COLO829 (cell line): ENCODE measurements at regions not wholly inside any gene's neighbourhood (a gene's known extent, or its start where the extent isn't known, plus 50 kb on each side); places are given as distances from the start of the nearest gene placed in this dataset.
A peak's percentile ranks its signal among the peaks of the same experiment; 100 is the strongest.
"Not testable (repeated sequence)": the region's sequence is repeated elsewhere in the genome, so short reads cannot be mapped to it uniquely, and the experiment has no call there.

ENCODE experiments used
- DNase-seq: peaks from one replicate; pipeline ENCODE4 v3.0.0; 2012; ENCODE audit warnings: low spot score

DNA sequence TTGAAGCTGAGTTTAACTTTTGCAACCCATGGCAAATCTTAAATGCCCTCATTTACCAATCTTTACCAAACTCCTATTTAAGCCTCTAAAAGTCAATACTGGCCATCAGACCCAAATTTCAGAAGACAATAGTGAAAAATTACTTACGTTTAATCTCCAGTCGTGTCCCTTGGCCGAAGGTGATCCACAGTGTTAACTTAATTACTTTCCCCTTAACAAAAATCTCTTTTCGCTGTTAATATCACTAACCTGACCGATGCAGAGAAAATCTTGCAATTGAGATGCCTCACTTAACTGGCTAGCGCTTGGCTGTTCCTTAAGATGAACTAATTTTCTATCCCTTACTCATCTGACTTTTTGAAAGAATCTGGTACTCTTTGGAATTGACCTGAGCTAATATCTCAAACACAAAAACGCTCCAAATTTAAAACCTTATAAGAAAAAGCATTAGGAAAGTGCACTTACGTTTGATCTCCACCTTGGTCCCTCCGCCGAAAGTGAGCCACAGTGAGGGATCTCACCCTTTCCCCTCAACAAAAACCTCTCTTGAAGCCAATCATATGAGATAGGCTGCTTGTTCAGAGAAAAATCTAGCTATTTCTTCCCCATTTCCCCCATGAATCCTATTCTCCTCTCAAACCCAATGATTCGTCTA, 169.1 kb downstream of the RPIA start:
- DNase-seq: no peak

DNA sequence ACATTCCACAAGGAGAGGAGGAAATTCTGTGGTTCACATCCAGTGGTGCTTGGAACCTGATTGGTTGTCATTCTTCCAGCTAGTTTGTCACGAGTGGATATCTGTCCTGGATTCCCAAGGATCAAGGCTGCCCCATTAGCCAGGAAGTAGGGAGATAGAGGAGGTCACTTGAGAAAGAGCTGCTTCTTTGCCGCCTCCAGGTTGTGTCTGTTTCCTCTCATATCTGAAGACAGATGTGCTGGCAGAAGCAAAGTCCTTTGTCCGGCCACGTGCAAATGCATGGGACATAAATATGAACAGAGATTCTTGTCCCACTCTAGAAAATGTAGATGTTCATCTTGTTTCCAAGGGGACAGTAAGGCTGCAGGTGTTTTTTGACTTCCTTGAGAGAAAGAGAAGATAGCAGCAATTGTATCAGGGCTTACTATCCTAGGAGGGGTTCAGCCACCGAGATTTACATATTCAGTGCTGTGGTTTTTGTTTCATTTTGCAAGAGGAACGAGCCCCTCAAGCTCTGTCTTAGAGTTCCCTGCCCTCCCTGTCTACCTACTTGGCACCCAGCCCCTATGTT, 174.4 kb downstream of the RPIA start:
- DNase-seq: no peak

DNA sequence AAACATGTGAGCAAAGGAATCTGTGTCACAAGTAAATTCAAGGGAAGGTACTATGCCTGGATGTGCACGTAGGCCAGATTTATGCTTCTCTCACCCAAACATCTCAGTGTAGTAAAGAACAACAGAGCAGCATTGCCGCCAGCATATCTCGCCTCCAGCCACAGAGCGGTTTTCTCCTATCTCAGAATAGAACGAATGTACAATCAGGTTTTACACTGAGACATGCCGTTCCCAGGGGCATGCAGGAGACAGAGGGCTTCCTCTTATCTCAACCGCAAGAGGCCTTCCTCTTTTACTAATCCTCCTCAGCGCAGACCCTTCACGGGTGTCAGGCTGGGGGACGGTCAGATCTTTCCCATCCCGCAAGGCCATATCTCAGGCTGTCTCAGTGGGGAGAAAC, 175.3 kb downstream of the RPIA start:
- DNase-seq: no peak

DNA sequence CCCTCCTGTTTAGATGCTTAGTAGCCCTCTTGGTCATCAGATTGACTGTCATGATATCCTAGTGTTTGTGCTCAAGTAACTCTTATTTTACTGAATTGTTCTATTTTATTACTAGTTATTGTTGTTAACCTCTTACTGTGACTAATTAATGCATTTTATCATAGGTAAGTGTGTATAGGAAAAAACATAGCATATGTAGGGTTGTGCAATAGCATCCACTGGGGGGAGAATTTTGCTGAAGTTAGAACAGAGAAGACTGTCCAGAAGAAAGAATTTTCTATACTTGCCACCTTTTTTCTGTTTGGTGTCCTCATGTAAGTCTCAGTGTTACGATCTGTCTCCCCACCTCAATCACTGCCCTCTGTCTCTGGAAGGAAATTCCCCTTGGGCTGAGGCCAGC, 177.4 kb downstream of the RPIA start:
- DNase-seq: no peak

DNA sequence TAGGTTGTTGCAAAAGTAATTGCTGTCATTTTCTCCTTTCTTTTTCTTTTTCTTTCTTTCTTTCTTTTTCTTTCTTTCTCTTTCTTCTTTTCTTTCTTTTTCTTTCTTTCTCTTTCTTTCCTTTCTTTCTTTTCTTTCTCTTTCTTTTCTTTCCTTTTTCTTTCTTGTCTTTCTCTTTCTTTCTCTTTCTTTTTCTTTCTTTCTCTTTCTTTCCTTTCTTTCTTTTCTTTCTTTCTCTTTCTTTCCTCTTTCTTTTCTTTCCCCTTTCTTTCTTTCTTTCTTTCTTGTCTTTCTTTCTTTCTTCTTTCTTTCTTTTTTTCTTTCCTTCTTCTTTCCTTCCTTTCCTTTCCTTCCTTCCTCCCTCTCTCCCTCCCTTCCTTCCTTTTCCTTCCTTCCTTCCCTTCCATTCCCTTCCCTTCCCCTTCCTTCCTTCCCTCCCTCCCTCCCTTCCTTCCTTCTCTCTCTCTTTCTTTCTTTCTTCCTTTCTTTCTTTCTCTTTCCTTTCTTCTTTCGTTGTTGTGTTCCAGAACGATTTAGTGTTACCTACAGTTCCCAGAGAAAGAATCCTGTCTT, 178.9 kb downstream of the RPIA start:
- no peak for DNase-seq

DNA sequence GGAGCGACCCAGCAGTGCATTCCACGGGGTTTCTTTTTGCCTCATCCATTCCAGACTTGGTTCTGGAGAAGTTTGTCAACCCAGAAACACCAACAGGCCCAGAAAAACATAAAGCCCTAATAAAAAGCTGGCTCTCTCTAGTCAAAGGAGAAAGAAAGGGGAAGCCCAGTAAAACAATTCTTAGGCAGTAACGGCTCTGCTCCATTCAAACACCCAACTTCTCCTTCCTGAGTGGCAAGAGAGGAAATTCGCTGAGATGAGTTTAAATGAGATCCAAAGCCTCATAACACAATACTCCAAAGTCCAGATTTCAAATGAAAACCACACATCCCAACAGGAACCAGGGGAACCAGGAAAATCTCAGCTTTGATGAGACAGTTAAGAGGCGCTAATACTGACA, 179.9 kb downstream of the RPIA start:
- DNase-seq: no peak

DNA sequence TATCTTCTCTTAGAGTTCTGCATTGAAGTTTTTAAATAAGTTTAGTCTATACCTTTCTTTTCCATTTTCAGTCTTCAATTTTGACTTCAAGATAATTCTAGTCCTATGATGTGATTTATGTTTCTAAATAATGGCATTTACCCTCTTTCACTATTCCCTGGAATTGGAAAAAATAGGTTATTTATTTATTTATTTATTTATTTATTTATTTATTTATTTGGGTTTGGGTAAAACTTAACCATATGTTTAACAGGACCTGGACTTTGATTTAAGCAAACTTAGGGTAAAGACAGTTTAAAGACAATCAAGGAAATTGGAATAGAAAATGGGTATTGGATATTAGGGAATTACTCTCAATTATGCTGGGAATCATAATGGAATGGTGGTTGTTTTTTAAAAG, 182.1 kb downstream of the RPIA start:
- DNase-seq: no peak

DNA sequence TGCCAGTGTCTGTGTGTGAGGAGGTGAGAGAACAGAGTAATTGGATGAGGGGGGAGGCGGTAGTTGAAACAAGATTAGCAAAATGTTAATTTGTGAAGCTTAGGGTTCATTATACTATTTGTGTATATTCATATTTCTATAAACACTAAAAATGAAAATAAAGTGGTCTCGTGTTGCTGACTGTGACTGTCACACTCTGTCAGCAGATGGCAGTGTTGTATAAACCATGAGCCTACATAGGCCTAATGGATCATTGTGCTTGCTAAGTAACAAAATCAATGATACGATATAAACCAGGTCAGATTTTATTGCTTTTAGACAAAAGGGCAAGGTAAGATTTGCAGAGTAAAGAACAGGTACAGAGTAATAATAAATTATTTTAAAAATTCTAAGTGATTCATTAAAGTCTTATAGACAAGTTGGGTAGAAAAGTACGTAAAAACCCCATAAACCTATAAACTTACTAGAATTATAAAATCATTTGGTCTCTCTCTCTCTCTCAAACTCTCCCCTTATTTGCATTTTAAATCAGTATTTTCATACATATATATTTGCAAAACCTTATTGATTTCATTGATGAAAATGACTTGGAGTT, 182.7 kb downstream of the RPIA start:
- peak; percentile 31 for DNase-seq

DNA sequence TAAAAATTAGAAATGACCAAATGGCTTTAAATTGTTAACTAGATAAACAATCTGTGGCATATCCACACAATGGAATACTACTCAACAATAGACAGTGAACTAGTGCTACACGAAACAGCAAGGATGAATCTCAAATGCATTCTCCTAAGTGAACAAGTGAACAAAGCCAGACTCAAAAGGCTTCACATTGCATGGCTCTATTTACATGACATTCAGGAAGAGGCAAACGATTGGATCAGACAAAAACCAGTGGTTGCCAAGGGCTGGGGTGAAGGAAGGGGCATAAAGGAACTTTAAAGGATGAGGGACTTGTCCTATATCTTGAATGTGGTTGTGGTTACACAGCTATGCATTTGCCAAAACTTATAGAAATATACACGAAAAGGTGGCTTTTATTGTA, 184.3 kb downstream of the RPIA start:
- no peak for DNase-seq

DNA sequence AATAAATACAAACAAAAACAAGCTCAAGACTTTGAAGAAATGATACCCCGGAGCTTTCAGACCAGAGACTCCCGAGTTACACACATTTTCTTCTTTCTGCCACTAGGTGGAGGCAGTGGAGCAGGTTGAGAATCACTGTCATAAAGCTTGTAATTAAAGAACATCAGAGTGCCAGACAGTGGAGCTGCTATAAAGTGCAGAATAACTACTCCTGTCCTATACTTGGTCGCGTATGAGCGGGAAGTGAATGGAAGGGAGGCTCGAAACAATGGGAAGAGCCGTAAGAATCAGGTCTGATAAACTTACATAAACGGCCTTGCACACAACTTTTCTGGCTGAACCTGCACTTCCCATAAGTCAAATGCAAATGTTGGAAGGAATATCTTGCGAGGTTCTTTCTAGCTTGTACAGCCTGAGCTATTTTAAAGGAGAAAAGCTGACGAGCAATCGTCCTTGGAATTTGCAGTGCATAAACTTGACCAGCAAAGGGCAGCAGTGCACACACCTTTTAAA, 189.0 kb downstream of the RPIA start:
- DNase-seq: peak; percentile 66

DNA sequence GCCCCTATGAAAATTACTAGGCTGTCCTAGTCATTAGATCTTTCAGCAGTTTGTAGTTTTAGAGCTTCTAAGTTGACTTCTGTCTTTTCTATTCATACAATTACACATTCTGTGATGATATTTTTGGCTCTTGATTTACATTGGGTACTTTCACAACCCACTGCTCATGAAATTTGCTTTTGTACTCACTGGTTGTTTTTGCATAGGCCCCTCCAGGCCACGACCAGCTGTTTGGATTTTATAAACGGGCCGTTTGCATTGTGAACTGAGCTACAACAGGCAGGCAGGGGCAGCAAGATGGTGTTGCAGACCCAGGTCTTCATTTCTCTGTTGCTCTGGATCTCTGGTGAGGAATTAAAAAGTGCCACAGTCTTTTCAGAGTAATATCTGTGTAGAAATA, 193.8 kb downstream of the RPIA start:
- no peak for DNase-seq

DNA sequence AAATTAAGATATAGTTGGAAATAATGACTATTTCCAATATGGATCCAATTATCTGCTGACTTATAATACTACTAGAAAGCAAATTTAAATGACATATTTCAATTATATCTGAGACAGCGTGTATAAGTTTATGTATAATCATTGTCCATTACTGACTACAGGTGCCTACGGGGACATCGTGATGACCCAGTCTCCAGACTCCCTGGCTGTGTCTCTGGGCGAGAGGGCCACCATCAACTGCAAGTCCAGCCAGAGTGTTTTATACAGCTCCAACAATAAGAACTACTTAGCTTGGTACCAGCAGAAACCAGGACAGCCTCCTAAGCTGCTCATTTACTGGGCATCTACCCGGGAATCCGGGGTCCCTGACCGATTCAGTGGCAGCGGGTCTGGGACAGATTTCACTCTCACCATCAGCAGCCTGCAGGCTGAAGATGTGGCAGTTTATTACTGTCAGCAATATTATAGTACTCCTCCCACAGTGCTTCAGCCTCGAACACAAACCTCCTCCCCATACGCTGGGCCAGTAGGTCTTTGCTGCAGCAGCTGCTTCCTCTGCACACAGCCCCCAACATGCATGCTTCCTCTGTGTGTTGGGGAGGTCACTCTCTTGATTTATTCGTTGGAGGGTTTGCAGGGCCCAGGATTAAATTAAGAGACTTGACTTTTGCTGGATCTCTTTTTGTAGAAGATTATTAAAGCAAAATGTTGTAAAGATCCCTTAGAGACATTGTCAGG, 194.4 kb downstream of the RPIA start:
- no peak for DNase-seq

DNA sequence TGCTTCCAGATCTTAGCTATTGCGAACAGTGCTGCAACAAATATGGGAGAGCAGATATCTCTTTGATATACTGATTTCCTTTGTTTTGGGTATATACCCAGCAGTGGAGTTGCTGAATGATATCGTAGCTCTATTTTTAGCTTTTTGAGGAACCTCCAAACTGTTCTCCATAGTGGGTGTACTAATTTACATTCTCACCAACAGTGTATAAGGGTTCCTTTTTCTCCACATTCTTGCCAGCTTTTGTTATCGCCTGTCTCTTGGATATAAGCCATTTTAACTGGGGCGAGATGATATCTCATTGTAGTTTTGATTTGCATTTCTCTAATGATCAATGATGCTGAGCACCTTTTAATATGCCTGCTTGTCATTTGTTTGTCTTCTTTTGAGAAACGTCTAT, 196.0 kb downstream of the RPIA start:
- DNase-seq: not testable (repeated sequence)

DNA sequence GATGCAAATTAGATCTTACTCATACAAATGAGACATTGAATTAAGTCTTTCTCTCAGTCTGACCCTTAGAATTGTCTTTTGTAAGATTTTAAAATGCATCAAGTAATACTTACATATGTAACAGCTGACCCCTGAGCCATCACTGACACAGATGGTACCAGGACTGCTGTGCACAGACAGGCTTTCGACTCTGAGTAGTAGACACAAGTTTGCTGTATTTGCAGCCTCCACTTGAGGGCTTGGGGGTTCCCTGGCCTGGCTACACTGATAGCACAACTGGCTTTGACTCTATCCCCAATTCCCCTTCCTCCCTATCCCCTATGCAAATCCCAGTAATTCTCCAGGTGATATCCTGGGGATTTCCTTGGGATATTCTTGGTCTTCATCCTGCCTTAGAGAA, 200.7 kb downstream of the RPIA start:
- no peak for DNase-seq

DNA sequence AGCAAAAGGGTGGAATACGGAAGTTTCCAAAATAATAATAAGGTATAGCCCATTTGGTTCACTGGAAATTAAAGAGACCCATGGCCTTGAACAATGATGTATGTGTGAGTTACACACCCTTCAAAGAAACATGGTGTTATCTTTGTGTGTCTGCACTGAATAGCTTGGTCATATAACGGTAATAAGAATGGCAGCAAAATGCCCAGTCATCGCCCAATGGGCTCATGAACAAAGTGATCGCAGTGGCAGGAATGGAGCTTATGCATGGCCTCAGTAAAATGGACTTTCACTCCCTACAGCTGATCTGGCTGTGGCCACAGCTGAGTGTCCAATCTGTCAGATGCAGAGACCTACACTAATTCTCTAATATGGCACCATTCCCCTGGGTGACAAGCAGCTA, 201.3 kb downstream of the RPIA start:
- no peak for DNase-seq

DNA sequence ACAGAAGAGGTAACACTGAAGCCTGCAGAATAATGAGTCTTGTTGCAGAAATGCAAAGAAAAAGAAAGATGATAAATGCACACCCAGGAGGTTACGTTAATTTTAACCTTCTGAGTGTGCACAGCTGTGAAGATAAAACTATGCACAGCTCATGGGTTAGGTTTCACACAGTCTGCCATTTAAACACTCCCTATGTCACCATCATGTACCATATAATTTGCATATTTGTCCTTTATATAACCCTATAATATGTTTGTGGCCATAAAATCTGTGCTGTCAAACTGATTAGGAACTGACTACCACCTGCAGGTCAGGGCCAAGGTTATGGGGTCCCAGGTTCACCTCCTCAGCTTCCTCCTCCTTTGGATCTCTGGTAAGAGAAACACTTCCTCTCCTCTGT, 205.5 kb downstream of the RPIA start:
- DNase-seq: no peak

DNA sequence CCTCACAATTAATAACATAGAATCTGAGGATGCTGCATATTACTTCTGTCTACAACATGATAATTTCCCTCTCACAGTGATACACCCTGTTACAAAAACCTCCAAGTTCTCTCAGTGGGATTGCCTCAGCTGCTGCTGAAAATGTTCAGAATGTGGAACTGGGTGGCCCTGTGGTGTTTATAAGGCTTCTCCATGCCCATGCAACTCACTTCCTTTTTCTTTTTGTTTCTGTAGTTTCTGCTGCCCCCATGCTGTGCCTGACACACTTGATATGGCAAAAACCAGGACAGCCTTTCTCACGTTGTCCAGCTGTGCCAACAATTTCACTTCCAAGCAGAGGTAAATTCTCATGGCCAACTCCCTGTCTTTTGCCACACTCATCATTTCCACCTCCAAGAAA, 206.2 kb downstream of the RPIA start:
- no peak for DNase-seq

DNA sequence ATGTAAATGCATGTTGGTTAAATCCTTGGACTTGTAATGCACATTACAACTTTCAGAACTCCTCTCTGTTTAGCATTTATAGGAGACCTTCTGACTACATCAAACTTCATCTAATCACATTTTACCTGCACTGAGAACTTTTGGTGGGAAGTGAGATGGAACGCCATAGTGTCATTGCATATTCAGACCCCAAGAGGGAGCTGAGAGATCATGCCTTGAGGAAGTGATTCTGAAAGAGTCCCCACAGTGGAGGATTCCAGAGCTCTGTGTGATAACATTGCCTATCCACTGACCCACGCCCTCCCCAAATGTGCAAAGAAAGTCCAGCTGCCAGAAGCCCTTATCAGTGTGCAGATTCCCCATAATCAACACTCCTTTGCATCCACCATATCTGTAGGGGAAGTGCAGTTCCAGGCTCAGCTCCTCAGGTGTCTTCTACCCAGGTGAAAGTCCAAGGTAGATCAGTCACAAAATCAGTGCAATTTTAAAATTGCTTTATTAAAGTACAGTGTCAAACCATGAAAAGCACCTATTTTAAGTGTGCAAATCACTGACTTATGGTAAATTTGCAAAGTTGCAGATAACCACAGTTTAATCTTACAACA, 212.4 kb downstream of the RPIA start:
- peak; percentile 36 for DNase-seq

DNA sequence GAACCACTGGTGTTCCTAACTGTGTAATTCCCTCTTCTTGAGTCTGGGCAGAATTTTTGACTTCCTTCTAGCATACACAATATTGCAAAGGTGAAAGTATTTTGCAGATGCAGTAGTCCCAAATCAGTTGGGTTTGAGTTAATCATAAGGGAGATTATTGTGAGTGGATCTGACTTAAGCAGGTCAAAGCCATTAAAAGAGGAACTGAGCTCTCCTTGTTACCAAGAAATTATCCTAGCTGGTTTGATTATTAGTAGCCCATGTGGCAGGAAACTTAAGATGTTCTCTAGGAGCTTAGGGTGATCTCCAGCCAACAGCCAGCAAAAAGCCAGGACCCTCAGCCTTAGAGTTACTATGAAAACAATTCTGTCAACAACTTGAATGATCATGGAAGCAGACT, 221.8 kb downstream of the RPIA start:
- DNase-seq: no peak

DNA sequence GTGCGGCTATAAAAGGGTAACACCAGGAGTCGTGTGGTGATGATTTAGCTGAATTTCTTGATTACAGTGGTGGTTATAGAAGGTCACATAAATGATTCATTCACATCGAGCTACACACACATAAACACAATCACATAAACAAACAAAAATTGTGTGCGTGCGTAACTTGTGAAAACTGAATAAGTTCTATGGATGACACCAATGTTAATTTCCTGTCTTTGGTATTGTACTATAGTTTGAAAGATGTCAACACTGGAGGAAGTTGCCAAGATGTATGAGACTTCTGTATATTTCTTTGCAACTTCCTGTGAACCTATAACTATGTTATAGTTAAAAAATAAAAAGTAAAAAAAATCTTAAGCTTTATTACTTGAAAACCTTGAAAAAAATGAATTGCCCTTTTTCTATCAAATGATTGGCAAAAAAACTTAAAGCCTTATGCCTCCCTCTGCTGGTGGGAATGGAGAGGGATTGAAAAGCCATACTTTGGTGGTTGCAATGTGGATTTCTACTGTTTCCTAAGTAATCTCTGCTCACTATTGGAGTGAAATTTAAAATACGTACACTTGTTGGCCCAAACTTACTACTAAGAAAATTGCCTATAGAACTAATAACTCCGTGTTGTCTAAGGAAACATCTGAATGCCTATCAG, 227.7 kb downstream of the RPIA start:
- no peak for DNase-seq

DNA sequence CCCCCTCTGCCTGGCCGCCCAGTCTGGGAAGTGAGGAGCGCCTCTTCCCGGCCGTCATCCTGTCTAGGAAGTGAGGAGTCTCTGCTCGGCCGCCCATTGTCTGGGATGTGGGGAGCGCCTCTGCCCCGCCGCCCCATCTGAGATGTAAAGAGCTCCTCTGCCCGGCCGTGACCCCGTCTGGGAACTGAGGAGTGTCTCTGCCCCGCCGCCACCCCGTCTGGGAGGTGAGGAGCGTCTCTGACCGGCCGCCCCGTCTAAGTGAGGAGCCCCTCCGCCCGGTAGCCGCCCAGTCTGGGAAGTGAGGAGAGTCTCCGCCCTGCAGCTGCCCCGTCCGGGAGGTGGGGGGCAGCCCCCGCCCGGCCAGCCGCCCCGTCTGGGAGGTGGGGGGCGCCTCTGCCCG, 228.9 kb downstream of the RPIA start:
- not testable (repeated sequence) for DNase-seq

DNA sequence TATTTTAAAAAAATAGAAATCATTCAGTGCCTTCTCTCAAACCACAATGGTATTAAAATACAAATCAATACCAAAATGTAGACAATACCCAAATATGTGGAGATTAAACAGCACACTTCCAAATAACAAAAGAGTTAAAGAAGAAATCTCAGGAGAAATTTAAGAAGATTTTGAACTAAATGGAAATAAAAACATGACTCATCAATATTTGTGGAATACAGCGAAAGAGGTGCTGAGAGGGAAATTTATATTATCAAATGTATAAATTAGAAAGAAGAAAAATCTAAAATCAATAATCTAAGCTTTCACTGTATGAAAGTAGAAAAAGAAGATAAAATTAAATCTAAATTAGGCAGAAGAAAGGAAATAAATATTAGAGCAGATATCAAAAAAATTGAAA, 233.1 kb downstream of the RPIA start:
- DNase-seq: no peak
